ENCODE measurements at regions not wholly inside any gene's neighbourhood (a gene's known extent, or its start where the extent isn't known, plus 50 kb on each side); places are given as distances from the start of the nearest gene placed in this dataset.

DNA sequence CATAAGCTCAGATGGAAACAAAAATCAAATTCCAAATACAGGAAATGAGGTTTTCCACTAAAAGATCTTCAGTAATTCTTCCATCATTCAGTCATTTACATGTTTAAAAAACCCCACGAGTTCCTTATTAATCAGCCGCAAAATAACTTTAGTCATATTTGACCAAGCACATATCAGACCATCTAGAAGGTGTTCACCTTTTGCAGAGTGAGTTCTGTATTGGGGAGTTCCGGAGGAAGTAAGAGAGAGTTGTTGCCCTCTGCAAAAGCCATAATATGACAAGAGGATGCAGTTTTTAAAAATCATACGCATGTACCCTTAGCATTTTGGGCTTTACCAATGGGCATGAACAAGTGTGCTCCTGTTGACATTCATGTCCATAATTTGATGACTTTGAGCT lies 61.6 kb downstream of the CCR1 start:
- TF ChIP-seq, protein P1, sequence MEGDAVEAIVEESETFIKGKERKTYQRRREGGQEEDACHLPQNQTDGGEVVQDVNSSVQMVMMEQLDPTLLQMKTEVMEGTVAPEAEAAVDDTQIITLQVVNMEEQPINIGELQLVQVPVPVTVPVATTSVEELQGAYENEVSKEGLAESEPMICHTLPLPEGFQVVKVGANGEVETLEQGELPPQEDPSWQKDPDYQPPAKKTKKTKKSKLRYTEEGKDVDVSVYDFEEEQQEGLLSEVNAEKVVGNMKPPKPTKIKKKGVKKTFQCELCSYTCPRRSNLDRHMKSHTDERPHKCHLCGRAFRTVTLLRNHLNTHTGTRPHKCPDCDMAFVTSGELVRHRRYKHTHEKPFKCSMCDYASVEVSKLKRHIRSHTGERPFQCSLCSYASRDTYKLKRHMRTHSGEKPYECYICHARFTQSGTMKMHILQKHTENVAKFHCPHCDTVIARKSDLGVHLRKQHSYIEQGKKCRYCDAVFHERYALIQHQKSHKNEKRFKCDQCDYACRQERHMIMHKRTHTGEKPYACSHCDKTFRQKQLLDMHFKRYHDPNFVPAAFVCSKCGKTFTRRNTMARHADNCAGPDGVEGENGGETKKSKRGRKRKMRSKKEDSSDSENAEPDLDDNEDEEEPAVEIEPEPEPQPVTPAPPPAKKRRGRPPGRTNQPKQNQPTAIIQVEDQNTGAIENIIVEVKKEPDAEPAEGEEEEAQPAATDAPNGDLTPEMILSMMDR (IDR thresholded peaks at IDR 0.05): no peak
- ATAC-seq (ENCODE audit: insufficient number of reproducible peaks, low FRiP score, low read depth): no peak
- Histone ChIP-seq H3K4me1 (ENCODE audit: control insufficient read depth in 1 of 2, low read depth in 2 of 2) (no peaks in the 10 kb centered on the region), H3K27me3 (replicated peaks; ENCODE audit: insufficient read depth) (no peaks in the 10 kb centered on the region), H3K4me3 (no peak overlapping the region), H3K36me3 (no peaks in the 10 kb centered on the region), H3K9me3 (no peaks in the 10 kb centered on the region), H3K27ac (no peak overlapping the region)
- DNase-seq (ENCODE audit: low spot score): no peak

DNA sequence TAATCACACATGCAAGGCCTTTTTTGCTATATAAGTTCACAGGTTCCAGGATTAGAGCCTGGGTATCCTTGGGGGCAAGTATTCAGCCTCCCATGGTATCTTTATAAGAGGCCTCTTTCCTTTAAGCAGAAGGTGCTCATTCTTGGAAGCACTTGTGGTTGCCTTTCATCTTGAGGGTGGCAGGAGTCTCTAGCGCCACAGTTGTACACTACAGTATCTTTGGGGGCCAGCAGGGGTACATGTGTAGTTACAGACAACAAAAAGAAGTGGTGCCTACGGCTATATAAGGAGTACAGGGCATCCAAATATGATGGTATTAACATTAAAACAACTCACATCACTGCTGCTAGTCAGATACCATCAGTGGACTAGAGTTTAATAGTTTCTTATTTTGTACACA lies 62.1 kb downstream of the CCR1 start:
- Histone ChIP-seq H3K9me3 (no peaks in the 10 kb centered on the region), H3K36me3 (no peaks in the 10 kb centered on the region), H3K4me3 (no peak overlapping the region), H3K27me3 (replicated peaks; ENCODE audit: insufficient read depth) (no peaks in the 10 kb centered on the region), H3K27ac (no peak overlapping the region), H3K4me1 (ENCODE audit: control insufficient read depth in 1 of 2, low read depth in 2 of 2) (no peaks in the 10 kb centered on the region)
- ATAC-seq (ENCODE audit: insufficient number of reproducible peaks, low FRiP score, low read depth) (no peak), DNase-seq (ENCODE audit: low spot score) (no peak)
- TF ChIP-seq, protein P1 (IDR thresholded peaks at IDR 0.05): no peak

DNA sequence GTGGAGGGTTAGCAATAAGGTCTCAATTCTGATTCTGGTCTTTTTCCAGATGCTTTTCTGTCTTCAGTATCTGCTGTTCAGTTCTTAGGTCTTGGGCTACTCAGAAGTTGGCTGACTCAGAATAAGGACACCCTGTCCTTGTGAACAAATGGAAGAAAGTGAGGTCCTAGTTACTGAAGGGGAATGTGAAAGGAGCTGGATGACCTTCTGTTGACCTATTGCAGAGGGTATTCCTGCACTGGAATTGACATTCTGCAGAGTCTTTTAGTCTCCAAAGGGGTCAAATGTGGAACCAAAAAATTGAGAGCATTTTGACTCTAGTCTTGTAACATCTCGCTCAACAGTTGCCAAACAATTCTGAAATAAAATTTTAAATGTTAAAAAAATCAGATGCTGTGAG lies 63.0 kb downstream of the CCR1 start:
- TF ChIP-seq, protein P1 (IDR thresholded peaks at IDR 0.05): no peak
- no peaks in the 10 kb centered on the region for H3K4me1 ChIP-seq (ENCODE audit: control insufficient read depth in 1 of 2, low read depth in 2 of 2)
- no peak overlapping the region for H3K4me3 ChIP-seq
- DNase-seq (ENCODE audit: low spot score): no peak
- H3K27ac ChIP-seq: no peak overlapping the region
- no peak for ATAC-seq (ENCODE audit: insufficient number of reproducible peaks, low FRiP score, low read depth)
- H3K9me3 ChIP-seq: no peaks in the 10 kb centered on the region
- H3K36me3 ChIP-seq: no peaks in the 10 kb centered on the region
- H3K27me3 ChIP-seq (replicated peaks; ENCODE audit: insufficient read depth): no peaks in the 10 kb centered on the region

DNA sequence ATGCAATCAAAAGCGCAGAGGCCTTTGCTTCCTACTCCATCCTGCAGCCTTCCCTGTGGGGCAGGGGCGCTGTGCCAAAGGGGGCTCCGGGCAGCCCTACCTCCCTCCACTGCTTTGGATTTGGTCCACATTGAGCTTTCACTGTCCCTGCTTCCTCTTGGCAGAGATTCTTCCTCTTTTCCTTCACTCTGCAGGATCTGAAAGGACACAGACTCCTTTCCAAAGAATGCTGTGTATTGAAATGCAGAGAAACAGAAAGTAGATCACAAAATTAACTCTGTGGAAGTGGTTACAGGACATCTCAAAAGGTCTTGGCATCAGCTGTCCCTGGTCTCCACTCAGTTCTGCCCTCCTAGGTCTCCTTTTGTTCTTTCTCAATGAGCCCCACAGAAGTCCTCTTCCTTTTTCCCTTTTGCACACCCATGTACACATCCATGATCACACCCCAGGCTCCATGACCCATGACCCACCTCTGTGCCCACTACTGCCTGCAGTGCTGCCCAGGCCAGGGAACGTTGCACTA lies 64.1 kb downstream of the CCR1 start:
- Histone ChIP-seq H3K4me3 (no peak overlapping the region), H3K27me3 (replicated peaks; ENCODE audit: insufficient read depth) (no peaks in the 10 kb centered on the region), H3K36me3 (no peaks in the 10 kb centered on the region), H3K9me3 (no peaks in the 10 kb centered on the region), H3K4me1 (ENCODE audit: control insufficient read depth in 1 of 2, low read depth in 2 of 2) (no peaks in the 10 kb centered on the region), H3K27ac (no peak overlapping the region)
- TF ChIP-seq, protein P1 (IDR thresholded peaks at IDR 0.05): no peak
- ATAC-seq (ENCODE audit: insufficient number of reproducible peaks, low FRiP score, low read depth): no peak
- no peak for DNase-seq (ENCODE audit: low spot score)

DNA sequence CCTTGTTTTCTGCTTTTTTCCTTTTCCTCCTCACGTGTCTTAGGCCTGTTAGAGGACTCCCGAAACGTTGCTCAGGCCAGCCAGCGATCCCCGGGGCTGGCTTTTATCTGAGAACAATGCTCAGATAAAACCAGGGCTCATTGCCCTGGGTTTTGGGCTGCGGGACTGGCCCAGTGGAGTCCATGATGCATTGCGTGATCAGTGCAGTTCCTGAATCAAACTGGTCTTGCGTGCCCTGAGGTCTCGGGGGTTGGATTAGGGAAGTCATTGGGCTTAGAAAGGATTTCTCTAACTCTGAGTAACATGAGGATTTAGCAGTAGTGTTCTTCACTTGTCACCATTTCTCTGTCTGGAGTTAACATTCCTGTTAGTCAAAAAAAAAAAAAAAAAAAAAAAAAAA lies 66.3 kb downstream of the CCR1 start:
- DNase-seq (ENCODE audit: low spot score) (no peak), ATAC-seq (ENCODE audit: insufficient number of reproducible peaks, low FRiP score, low read depth) (no peak)
- no peak overlapping the region for H3K27ac ChIP-seq
- H3K9me3 ChIP-seq: no peaks in the 10 kb centered on the region
- H3K4me1 ChIP-seq (ENCODE audit: control insufficient read depth in 1 of 2, low read depth in 2 of 2): no peaks in the 10 kb centered on the region
- no peaks in the 10 kb centered on the region for H3K36me3 ChIP-seq
- H3K4me3 ChIP-seq: no peak overlapping the region
- TF ChIP-seq, protein P1 (IDR thresholded peaks at IDR 0.05): no peak
- H3K27me3 ChIP-seq (replicated peaks; ENCODE audit: insufficient read depth): no peaks in the 10 kb centered on the region
